Astrocyte (in vitro differentiated cells and primary cell): ENCODE measurements at regions not wholly inside any gene's neighbourhood (a gene's known extent, or its start where the extent isn't known, plus 50 kb on each side); places are given as distances from the start of the nearest gene placed in this dataset.

Experiments
- DNase-seq: peaks from one replicate; pipeline ENCODE4 v3.0.0-alpha.2; 2010; ENCODE audit warnings: low read depth
- FAIRE-seq: peaks from 2 replicates; lab custom pipeline; 2011; peaks lifted over from hg19 to GRCh38; lab: Jason Lieb, UNC
- H2AFZ ChIP-seq: 2 replicates; pipeline ENCODE4 v1.6.0; 2012; ENCODE audit warnings: low read depth, low read length, inconsistent platforms
- H3K27ac ChIP-seq: 2 replicates; pipeline ENCODE4 v1.5.1; 2011; ENCODE audit warnings: low read depth, low read length, inconsistent platforms
- H3K27me3 ChIP-seq: 2 replicates; pipeline ENCODE4 v1.6.0; 2011; ENCODE audit warnings: low read length, inconsistent platforms; ENCODE audit not compliant: insufficient read depth
- H3K36me3 ChIP-seq: 2 replicates; pipeline ENCODE4 v1.5.1; 2011; ENCODE audit warnings: low read length, inconsistent platforms; ENCODE audit not compliant: insufficient read depth
- H3K4me1 ChIP-seq: 2 replicates; pipeline ENCODE4 v1.5.1; 2011; ENCODE audit warnings: low read length, inconsistent platforms; ENCODE audit not compliant: insufficient read depth
- H3K4me2 ChIP-seq: 2 replicates; pipeline ENCODE4 v1.6.0; 2012; ENCODE audit warnings: low read length, inconsistent platforms
- H3K4me3 ChIP-seq: 2 replicates; pipeline ENCODE4 v1.5.1; 2011; ENCODE audit warnings: low read depth, mild to moderate bottlenecking, low read length, inconsistent platforms; ENCODE audit not compliant: insufficient read depth
- H3K79me2 ChIP-seq: 2 replicates; pipeline ENCODE4 v1.6.0; 2012; ENCODE audit warnings: mild to moderate bottlenecking, low read length, inconsistent platforms; ENCODE audit not compliant: insufficient read depth
- H3K9ac ChIP-seq: 2 replicates; pipeline ENCODE4 v1.6.0; 2012; ENCODE audit warnings: mild to moderate bottlenecking, low read length, inconsistent platforms
- H3K9me3 ChIP-seq: 2 replicates; pipeline ENCODE4 v1.5.1; 2012; ENCODE audit warnings: low read depth, mild to moderate bottlenecking, low read length, inconsistent platforms; ENCODE audit not compliant: insufficient read depth
- H4K20me1 ChIP-seq: 2 replicates; pipeline ENCODE4 v1.6.0; 2012; ENCODE audit warnings: low read length, inconsistent platforms; ENCODE audit not compliant: insufficient read depth
- H3K27ac Mint-ChIP-seq: one replicate; pipeline ENCODE4 v1.8.0; 2021; ENCODE audit warnings: mild to moderate bottlenecking, mixed read lengths; ENCODE audit not compliant: unreplicated experiment
- H3K27me3 Mint-ChIP-seq: one replicate; pipeline ENCODE4 v1.8.0; 2021; ENCODE audit warnings: low read depth, mixed read lengths; ENCODE audit not compliant: unreplicated experiment
- H3K36me3 Mint-ChIP-seq: one replicate; pipeline ENCODE4 v1.8.0; 2021; ENCODE audit warnings: low read depth, mixed read lengths; ENCODE audit not compliant: unreplicated experiment
- H3K4me1 Mint-ChIP-seq: one replicate; pipeline ENCODE4 v1.8.0; 2021; ENCODE audit warnings: low read depth, mixed read lengths; ENCODE audit not compliant: unreplicated experiment
- H3K4me3 Mint-ChIP-seq: one replicate; pipeline ENCODE4 v1.8.0; 2021; ENCODE audit warnings: mild to moderate bottlenecking, moderate library complexity, mixed read lengths; ENCODE audit not compliant: unreplicated experiment
- H3K9me3 Mint-ChIP-seq: one replicate; pipeline ENCODE4 v1.8.0; 2021; ENCODE audit warnings: mild to moderate bottlenecking, mixed read lengths; ENCODE audit not compliant: unreplicated experiment
- CTCF ChIP-seq: IDR thresholded peaks from 2 replicates; pipeline ENCODE4 v1.5.1; 2011; ENCODE audit warnings: low read depth, mild to moderate bottlenecking, inconsistent platforms, low read length, moderate library complexity; ENCODE audit not compliant: insufficient read depth
- EZH2 ChIP-seq: IDR thresholded peaks from 2 replicates; pipeline ENCODE4 v1.6.1; 2012; ENCODE audit warnings: mild to moderate bottlenecking, low read length, inconsistent platforms; ENCODE audit not compliant: insufficient read depth

- H3K27me3 ChIP-seq, result no peaks in the 10 kb centered on the region
- H3K4me3 ChIP-seq, result no peak overlapping the region
- no peak overlapping the region for H3K4me3 Mint-ChIP-seq
- H3K27me3 Mint-ChIP-seq, result no peaks in the 10 kb centered on the region
- no peak overlapping the region for H3K9ac ChIP-seq
- FAIRE-seq (no peak), DNase-seq (no peak)
- no peak overlapping the region for H3K4me2 ChIP-seq
- peaks cover 2% of the 10 kb centered on the region for H3K9me3 Mint-ChIP-seq
- no peak for TF ChIP-seq CTCF
- no peak for TF ChIP-seq EZH2
- H3K4me1 Mint-ChIP-seq, result peaks cover 8% of the 10 kb centered on the region
- no peak overlapping the region for H3K27ac ChIP-seq
- H3K79me2 ChIP-seq, result no peaks in the 10 kb centered on the region
- H3K36me3 ChIP-seq, result no peaks in the 10 kb centered on the region
- no peaks in the 10 kb centered on the region for H3K4me1 ChIP-seq
- H4K20me1 ChIP-seq, result no peaks in the 10 kb centered on the region
- H3K9me3 ChIP-seq, result no peaks in the 10 kb centered on the region
- no peak overlapping the region for H3K27ac Mint-ChIP-seq
- H3K36me3 Mint-ChIP-seq, result no peaks in the 10 kb centered on the region
- H2AFZ ChIP-seq, result no peak overlapping the region
Measured at GRCh38 chr10:88071879-88072278, 208.5 kb downstream of the PTEN start.

GRCh38 chr10:88073682-88074081 lies 210.3 kb downstream of the PTEN start:
- Histone ChIP-seq H3K9ac (no peak overlapping the region), H4K20me1 (no peaks in the 10 kb centered on the region), H3K36me3 (no peaks in the 10 kb centered on the region), H3K27ac (no peak overlapping the region), H3K4me2 (no peak overlapping the region), H3K9me3 (no peaks in the 10 kb centered on the region), H3K79me2 (no peaks in the 10 kb centered on the region), H2AFZ (no peak overlapping the region), H3K4me3 (no peak overlapping the region), H3K4me1 (no peaks in the 10 kb centered on the region), H3K27me3 (no peaks in the 10 kb centered on the region)
- Mint-ChIP-seq H3K36me3 (no peaks in the 10 kb centered on the region), H3K9me3 (no peaks in the 10 kb centered on the region), H3K27me3 (no peaks in the 10 kb centered on the region), H3K4me3 (no peak overlapping the region), H3K27ac (no peak overlapping the region), H3K4me1 (no peaks in the 10 kb centered on the region)
- no peak for FAIRE-seq
- no peak for DNase-seq
- TF ChIP-seq CTCF (no peak), EZH2 (no peak)

DNA sequence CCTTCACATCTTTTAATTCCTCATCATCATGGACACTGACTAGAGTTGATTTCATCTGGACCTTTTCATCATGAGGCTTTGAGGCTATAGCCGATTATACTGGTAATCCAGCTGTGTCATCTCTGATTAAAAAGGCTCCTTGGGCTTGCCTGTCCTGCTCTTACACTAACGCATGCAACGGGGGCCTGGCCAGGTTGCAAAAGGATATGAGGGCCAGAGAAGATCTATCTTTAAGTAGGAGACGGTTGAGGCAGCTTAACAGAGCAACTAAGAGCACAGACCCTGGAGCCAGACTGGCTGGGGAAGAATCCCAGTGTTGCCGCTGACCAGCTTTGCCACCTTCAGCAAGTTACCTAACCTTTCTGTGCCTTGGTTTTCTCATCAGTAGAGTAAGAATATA lies 211.5 kb downstream of the PTEN start:
- H4K20me1 ChIP-seq, result no peaks in the 10 kb centered on the region
- H2AFZ ChIP-seq, result no peak overlapping the region
- no peak overlapping the region for H3K9ac ChIP-seq
- H3K79me2 ChIP-seq, result no peaks in the 10 kb centered on the region
- H3K4me3 ChIP-seq, result no peak overlapping the region
- H3K4me3 Mint-ChIP-seq, result no peak overlapping the region
- no peak overlapping the region for H3K27ac ChIP-seq
- FAIRE-seq (no peak), DNase-seq (no peak)
- no peaks in the 10 kb centered on the region for H3K27me3 Mint-ChIP-seq
- no peaks in the 10 kb centered on the region for H3K9me3 ChIP-seq
- H3K27me3 ChIP-seq, result no peaks in the 10 kb centered on the region
- TF ChIP-seq CTCF, result no peak
- no peak for TF ChIP-seq EZH2
- H3K36me3 Mint-ChIP-seq, result no peaks in the 10 kb centered on the region
- H3K36me3 ChIP-seq, result no peaks in the 10 kb centered on the region
- no peak overlapping the region for H3K27ac Mint-ChIP-seq
- H3K9me3 Mint-ChIP-seq, result no peaks in the 10 kb centered on the region
- peaks cover 3% of the 10 kb centered on the region for H3K4me1 ChIP-seq
- H3K4me2 ChIP-seq, result no peak overlapping the region
- H3K4me1 Mint-ChIP-seq, result peaks cover 5% of the 10 kb centered on the region
